ENCODE measurements at regions not wholly inside any gene's neighbourhood (a gene's known extent, or its start where the extent isn't known, plus 50 kb on each side); places are given as distances from the start of the nearest gene placed in this dataset.
"Not testable (repeated sequence)": the region's sequence is repeated elsewhere in the genome, so short reads cannot be mapped to it uniquely, and the experiment has no call there.

GRCh38 chr2:142290931-142291330, 160.1 kb upstream of the LRP1B start:
- no peak for DNase-seq (ENCODE audit: low read depth in 4 of 4, low spot score in 3 of 4)

- no peak for DNase-seq (ENCODE audit: low read depth in 4 of 4, low spot score in 3 of 4)
Measured at GRCh38 chr2:142286618-142287017, 155.8 kb upstream of the LRP1B start.

- no peak for DNase-seq (ENCODE audit: low read depth in 4 of 4, low spot score in 3 of 4)
Measured at GRCh38 chr2:142285480-142285879, 154.7 kb upstream of the LRP1B start.

- not testable (repeated sequence) for DNase-seq (ENCODE audit: low read depth in 4 of 4, low spot score in 3 of 4)
Measured at GRCh38 chr2:142284336-142284735, 153.5 kb upstream of the LRP1B start.

GRCh38 chr2:142280831-142281230, 150.0 kb upstream of the LRP1B start:
- no peak for DNase-seq (ENCODE audit: low read depth in 4 of 4, low spot score in 3 of 4)

GRCh38 chr2:142270990-142271389, 140.2 kb upstream of the LRP1B start:
- DNase-seq (ENCODE audit: low read depth in 4 of 4, low spot score in 3 of 4), result no peak

GRCh38 chr2:142270291-142270690, 139.5 kb upstream of the LRP1B start:
- no peak for DNase-seq (ENCODE audit: low read depth in 4 of 4, low spot score in 3 of 4)

- DNase-seq (ENCODE audit: low read depth in 4 of 4, low spot score in 3 of 4), result no peak
Measured at GRCh38 chr2:142259356-142259755, 128.5 kb upstream of the LRP1B start.

- DNase-seq (ENCODE audit: low read depth in 4 of 4, low spot score in 3 of 4), result no peak
Measured at GRCh38 chr2:142254031-142254430, 123.2 kb upstream of the LRP1B start.

- no peak for DNase-seq (ENCODE audit: low read depth in 4 of 4, low spot score in 3 of 4)
Measured at GRCh38 chr2:142241016-142241415, 110.2 kb upstream of the LRP1B start.

- DNase-seq (ENCODE audit: low read depth in 4 of 4, low spot score in 3 of 4), result no peak
Measured at GRCh38 chr2:142236181-142236580, 105.4 kb upstream of the LRP1B start.

- no peak for DNase-seq (ENCODE audit: low read depth in 4 of 4, low spot score in 3 of 4)
Measured at GRCh38 chr2:142234741-142235140, 103.9 kb upstream of the LRP1B start.

- DNase-seq (ENCODE audit: low read depth in 4 of 4, low spot score in 3 of 4), result no peak
Measured at GRCh38 chr2:142223309-142223708, 92.5 kb upstream of the LRP1B start.

- no peak for DNase-seq (ENCODE audit: low read depth in 4 of 4, low spot score in 3 of 4)
Measured at GRCh38 chr2:142222715-142223114, 91.9 kb upstream of the LRP1B start.

- DNase-seq (ENCODE audit: low read depth in 4 of 4, low spot score in 3 of 4), result no peak
Measured at GRCh38 chr2:142220901-142221300, 90.1 kb upstream of the LRP1B start.

GRCh38 chr2:142220239-142220638, 89.4 kb upstream of the LRP1B start:
- no peak for DNase-seq (ENCODE audit: low read depth in 4 of 4, low spot score in 3 of 4)

- no peak for DNase-seq (ENCODE audit: low read depth in 4 of 4, low spot score in 3 of 4)
Measured at GRCh38 chr2:142218471-142218870, 87.7 kb upstream of the LRP1B start.

GRCh38 chr2:142217804-142218203, 87.0 kb upstream of the LRP1B start:
- DNase-seq (ENCODE audit: low read depth in 4 of 4, low spot score in 3 of 4), result no peak

- no peak for DNase-seq (ENCODE audit: low read depth in 4 of 4, low spot score in 3 of 4)
Measured at GRCh38 chr2:142200062-142200461, 69.2 kb upstream of the LRP1B start.

GRCh38 chr2:142199073-142199472, 68.3 kb upstream of the LRP1B start:
- DNase-seq (ENCODE audit: low read depth in 4 of 4, low spot score in 3 of 4), result no peak

GRCh38 chr2:142190805-142191204, 60.0 kb upstream of the LRP1B start:
- DNase-seq (ENCODE audit: low read depth in 4 of 4, low spot score in 3 of 4), result no peak

GRCh38 chr2:142189501-142189900, 58.7 kb upstream of the LRP1B start:
- no peak for DNase-seq (ENCODE audit: low read depth in 4 of 4, low spot score in 3 of 4)

GRCh38 chr2:142188562-142188961, 57.7 kb upstream of the LRP1B start:
- no peak for DNase-seq (ENCODE audit: low read depth in 4 of 4, low spot score in 3 of 4)
